CD8-positive, alpha-beta memory T cell (primary cell): ENCODE measurements at regions not wholly inside any gene's neighbourhood (a gene's known extent, or its start where the extent isn't known, plus 50 kb on each side); places are given as distances from the start of the nearest gene placed in this dataset.

Source experiments
- CTCF ChIA-PET: fragments of 350-600 bp; sonication (Branson Sonifier 250); formaldehyde crosslinking; loops from one replicate; lab custom pipeline; 2021; ENCODE audit warnings: antibody characterized with exemption; lab: Charles Lee
- POLR2A ChIA-PET: fragments of 350-600 bp; sonication (Branson Sonifier 250); formaldehyde crosslinking; loops from one replicate; lab custom pipeline; 2021; ENCODE audit warnings: antibody characterized with exemption; lab: Charles Lee
- DNase-seq, 5 donors: peaks; one replicate each; pipeline versions ENCODE4 v3.0.0 to v3.0.0-alpha.2; 2020 to 2022; ENCODE audit warnings: mixed read lengths in 1 of 5
- H3K27ac ChIP-seq: one replicate; pipeline ENCODE4 v1.7.0; 2013; ENCODE audit warnings: low read depth, mild to moderate bottlenecking, low read length, moderate library complexity
- H3K27me3 ChIP-seq: 2 replicates; pipeline ENCODE4 v1.7.0; 2013; ENCODE audit warnings: low read length, mild to moderate bottlenecking; ENCODE audit not compliant: insufficient read depth, poor library complexity, severe bottlenecking
- H3K36me3 ChIP-seq: 2 replicates; pipeline ENCODE4 v1.7.0; 2013; ENCODE audit warnings: mild to moderate bottlenecking, low read length, moderate library complexity; ENCODE audit not compliant: insufficient read depth
- H3K4me1 ChIP-seq: 2 replicates; pipeline ENCODE4 v1.7.0; 2013; ENCODE audit warnings: mild to moderate bottlenecking, low read length, moderate library complexity; ENCODE audit not compliant: insufficient read depth
- H3K4me3 ChIP-seq: 2 replicates; pipeline ENCODE4 v1.7.0; 2013; ENCODE audit warnings: mild to moderate bottlenecking, low read length
- H3K9me3 ChIP-seq: 2 replicates; pipeline ENCODE4 v1.7.0; 2013; ENCODE audit warnings: mild to moderate bottlenecking, low read length
- H3K27ac Mint-ChIP-seq, 8 donors: one replicate each; pipeline ENCODE4 v1.8.0; 2020 to 2021; ENCODE audit warnings: mixed read lengths in 8 of 8, mild to moderate bottlenecking in 6 of 8, inconsistent platforms in 3 of 8, moderate library complexity in 3 of 8
- H3K27me3 Mint-ChIP-seq, 2 donors: one replicate each; pipeline ENCODE4 v1.8.0; 2020 to 2021; ENCODE audit warnings: mixed read lengths in 2 of 2, mild to moderate bottlenecking in 1 of 2, moderate library complexity in 1 of 2
- H3K36me3 Mint-ChIP-seq, 3 donors: one replicate each; pipeline ENCODE4 v1.8.0; 2020 to 2021; ENCODE audit warnings: mixed read lengths in 3 of 3, inconsistent platforms in 1 of 3, mild to moderate bottlenecking in 1 of 3
- H3K4me1 Mint-ChIP-seq, 3 donors: one replicate each; pipeline ENCODE4 v1.8.0; 2020 to 2021; ENCODE audit warnings: mixed read lengths in 3 of 3, inconsistent platforms in 1 of 3, mild to moderate bottlenecking in 1 of 3
- H3K4me3 Mint-ChIP-seq, 7 donors: one replicate each; pipeline ENCODE4 v1.8.0; 2020 to 2021; ENCODE audit warnings: mixed read lengths in 7 of 7, mild to moderate bottlenecking in 6 of 7, moderate library complexity in 4 of 7, inconsistent platforms in 2 of 7
- H3K9me3 Mint-ChIP-seq, 5 donors: one replicate each; pipeline ENCODE4 v1.8.0; 2020 to 2022; ENCODE audit warnings: mixed read lengths in 5 of 5, mild to moderate bottlenecking in 3 of 5, moderate library complexity in 2 of 5, inconsistent platforms in 1 of 5

DNA sequence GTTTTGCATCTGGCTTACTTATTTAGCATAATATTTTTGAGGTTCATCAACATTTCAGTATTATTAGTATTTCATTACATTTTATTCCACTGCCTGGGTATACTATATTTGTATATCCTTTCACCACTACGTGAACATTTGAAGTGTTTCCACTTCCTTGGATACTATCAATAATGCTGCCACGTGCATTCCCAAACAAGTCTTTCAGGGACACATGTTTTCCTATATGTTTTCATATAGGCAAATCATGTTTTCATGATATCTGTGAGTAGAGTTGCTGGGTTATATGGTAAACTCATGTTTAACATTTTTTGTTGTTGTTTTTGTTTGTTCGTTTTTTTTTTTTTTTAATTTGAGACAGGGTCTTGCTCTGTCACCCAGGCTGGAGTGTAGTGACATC lies 380.1 kb downstream of the OMA1 start:
- POLR2A ChIA-PET: no interaction called here
- peaks cover 0 to 16% (median 0%) of the 10 kb centered on the region in 3 donors for H3K36me3 Mint-ChIP-seq
- Histone ChIP-seq H3K27ac (no peak overlapping the region), H3K4me3 (no peak overlapping the region), H3K27me3 (no peaks in the 10 kb centered on the region), H3K36me3 (no peaks in the 10 kb centered on the region), H3K4me1 (no peaks in the 10 kb centered on the region), H3K9me3 (no peaks in the 10 kb centered on the region)
- peaks cover 0 to 5% (median 0%) of the 10 kb centered on the region in 5 donors for H3K9me3 Mint-ChIP-seq
- DNase-seq: no peak
- no peak overlapping the region for H3K4me3 Mint-ChIP-seq
- H3K27ac Mint-ChIP-seq: no peak overlapping the region
- no peaks in the 10 kb centered on the region for H3K4me1 Mint-ChIP-seq
- CTCF ChIA-PET: no interaction called here
- H3K27me3 Mint-ChIP-seq: peaks cover 0 to 5% of the 10 kb centered on the region in 2 donors

DNA sequence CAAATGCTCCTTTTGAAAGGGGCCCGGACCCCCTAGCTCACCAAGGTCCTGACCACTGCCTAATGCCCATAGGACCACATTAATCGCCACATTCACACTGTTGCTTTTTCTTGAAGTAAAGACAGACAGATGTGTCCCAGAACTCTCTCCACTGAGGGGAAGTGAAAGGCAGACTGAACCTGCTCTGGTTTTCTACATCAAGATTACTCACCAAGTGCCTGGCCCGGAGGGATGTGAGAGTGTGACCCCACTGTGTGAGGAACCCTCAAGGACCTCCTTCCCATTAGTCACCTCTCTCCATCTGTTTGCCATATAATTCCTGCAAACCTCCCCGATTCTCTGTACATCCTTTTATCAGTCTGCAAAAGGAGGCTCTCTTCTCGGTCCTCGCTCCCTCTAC lies 381.5 kb downstream of the OMA1 start:
- Histone ChIP-seq H3K27ac (no peak overlapping the region), H3K4me3 (no peak overlapping the region), H3K4me1 (no peaks in the 10 kb centered on the region), H3K9me3 (no peaks in the 10 kb centered on the region), H3K27me3 (no peaks in the 10 kb centered on the region), H3K36me3 (no peaks in the 10 kb centered on the region)
- Mint-ChIP-seq H3K4me3 (no peak overlapping the region), H3K27ac (no peak overlapping the region), H3K27me3 (peaks cover 0 to 3% of the 10 kb centered on the region in 2 donors), H3K4me1 (no peaks in the 10 kb centered on the region), H3K36me3 (peaks cover 0 to 12% (median 0%) of the 10 kb centered on the region in 3 donors), H3K9me3 (peaks cover 0 to 5% (median 0%) of the 10 kb centered on the region in 5 donors)
- CTCF ChIA-PET: no interaction called here
- no peak for DNase-seq
- POLR2A ChIA-PET: no interaction called here

DNA sequence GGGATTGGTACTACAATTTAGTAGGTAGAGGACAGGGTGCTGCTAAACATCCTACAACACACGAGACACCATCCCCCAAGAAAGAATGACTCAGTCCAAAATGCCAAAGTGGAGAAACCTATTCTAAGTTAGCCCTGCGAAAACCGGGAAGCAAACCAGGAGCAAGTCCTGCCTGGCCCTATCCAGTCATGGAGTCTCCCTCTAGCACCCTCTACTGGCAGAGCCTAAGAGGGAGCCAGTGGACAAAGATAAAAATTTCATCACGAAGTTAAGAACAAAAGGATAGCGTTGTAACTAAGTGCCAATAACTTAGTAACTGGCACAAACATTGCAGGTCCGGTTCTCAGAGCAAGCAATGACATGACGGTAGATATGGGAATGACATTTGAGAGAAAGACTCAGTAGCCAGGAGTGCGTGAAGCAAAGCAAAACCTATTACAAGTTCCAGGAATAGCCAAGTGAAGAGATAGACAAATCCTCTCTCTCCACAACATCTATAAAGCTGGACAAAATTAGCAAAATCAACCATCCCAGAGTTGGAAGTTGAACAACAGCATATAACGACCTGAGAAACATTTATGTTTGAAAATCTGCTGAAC lies 383.5 kb downstream of the OMA1 start:
- Histone ChIP-seq H3K9me3 (no peaks in the 10 kb centered on the region), H3K4me3 (no peak overlapping the region), H3K27ac (no peak overlapping the region), H3K27me3 (no peaks in the 10 kb centered on the region), H3K36me3 (no peaks in the 10 kb centered on the region), H3K4me1 (no peaks in the 10 kb centered on the region)
- no peak for DNase-seq
- ChIA-PET POLR2A (no interaction called here), CTCF (no interaction called here)
- peaks cover 0 to 3% of the 10 kb centered on the region in 2 donors for H3K27me3 Mint-ChIP-seq
- H3K4me1 Mint-ChIP-seq: no peaks in the 10 kb centered on the region
- peaks cover 0 to 5% (median 0%) of the 10 kb centered on the region in 3 donors for H3K36me3 Mint-ChIP-seq
- H3K9me3 Mint-ChIP-seq: peaks cover 0 to 5% (median 0%) of the 10 kb centered on the region in 5 donors
- no peak overlapping the region for H3K27ac Mint-ChIP-seq
- no peak overlapping the region for H3K4me3 Mint-ChIP-seq

DNA sequence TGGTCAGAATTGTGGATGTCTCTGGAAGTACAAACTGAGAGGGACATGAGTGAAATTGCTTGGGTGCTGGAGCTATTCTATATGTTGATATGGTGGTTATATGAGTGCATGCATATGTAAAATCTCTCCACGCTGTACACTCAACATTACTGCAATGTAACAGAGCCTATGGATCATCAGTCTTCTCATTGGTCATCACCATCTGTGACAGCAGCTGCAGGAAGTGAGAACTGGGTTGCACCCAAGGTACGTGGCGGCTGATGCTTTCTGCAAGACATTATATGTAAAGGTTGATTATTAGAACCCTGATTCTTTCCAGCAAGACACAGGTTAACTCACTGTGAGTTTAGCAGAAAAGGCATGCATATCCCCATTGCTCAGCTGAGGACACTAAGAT lies 387.1 kb downstream of the OMA1 start:
- H3K27ac Mint-ChIP-seq: no peak overlapping the region
- Histone ChIP-seq H3K36me3 (no peaks in the 10 kb centered on the region), H3K27me3 (no peaks in the 10 kb centered on the region), H3K9me3 (no peaks in the 10 kb centered on the region), H3K27ac (no peak overlapping the region), H3K4me3 (no peak overlapping the region), H3K4me1 (no peaks in the 10 kb centered on the region)
- no peak for DNase-seq
- no peaks in the 10 kb centered on the region for H3K4me1 Mint-ChIP-seq
- H3K36me3 Mint-ChIP-seq: no peaks in the 10 kb centered on the region
- H3K27me3 Mint-ChIP-seq: no peaks in the 10 kb centered on the region
- ChIA-PET POLR2A (no interaction called here), CTCF (no interaction called here)
- H3K4me3 Mint-ChIP-seq: no peak overlapping the region
- H3K9me3 Mint-ChIP-seq: no peaks in the 10 kb centered on the region

DNA sequence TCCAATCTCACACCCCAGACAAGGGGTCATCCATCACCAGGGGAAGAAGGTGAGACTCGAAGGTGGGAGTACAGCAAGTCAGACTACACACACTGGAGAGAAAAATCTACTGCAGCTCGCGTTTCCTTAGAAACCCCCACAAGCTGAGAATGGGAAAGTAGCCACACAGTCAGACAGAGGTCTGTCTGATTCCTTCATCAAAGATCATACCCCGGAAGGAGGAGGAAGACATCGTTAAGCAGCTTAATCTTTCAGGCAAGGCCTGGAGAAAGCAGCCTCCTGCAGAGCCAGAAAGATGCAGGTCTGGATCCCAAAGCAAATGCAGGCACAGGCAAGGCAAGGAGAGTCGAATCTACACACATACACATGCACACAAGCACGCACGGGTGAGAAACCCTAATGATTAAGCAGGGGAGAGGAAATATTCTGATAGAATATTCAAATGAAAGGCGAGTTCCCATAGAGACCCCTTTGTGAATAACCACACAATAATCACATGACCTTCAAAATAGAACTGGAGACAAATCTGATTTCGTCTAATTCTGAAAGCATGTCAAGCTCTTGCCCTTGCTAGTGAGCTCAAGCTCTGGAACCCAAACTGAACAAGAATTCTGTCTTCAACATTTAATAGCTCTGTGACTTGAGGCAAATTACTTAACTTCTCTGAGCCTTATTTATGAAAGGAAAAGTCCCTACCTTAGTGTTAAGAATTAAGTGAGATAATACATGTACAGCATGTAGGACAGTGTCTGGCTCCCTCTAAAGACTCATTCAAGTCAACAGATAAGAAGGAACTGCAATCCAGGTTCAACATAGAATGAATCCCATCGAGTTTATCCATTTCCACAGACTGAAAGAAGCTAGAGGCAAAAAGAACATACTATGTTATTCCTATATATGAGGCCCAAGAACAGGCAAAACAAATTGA lies 387.8 kb downstream of the OMA1 start:
- Mint-ChIP-seq H3K9me3 (no peaks in the 10 kb centered on the region), H3K27ac (no peak overlapping the region), H3K4me1 (no peaks in the 10 kb centered on the region), H3K27me3 (peaks cover 0 to 3% of the 10 kb centered on the region in 2 donors), H3K4me3 (no peak overlapping the region), H3K36me3 (no peaks in the 10 kb centered on the region)
- Histone ChIP-seq H3K36me3 (no peaks in the 10 kb centered on the region), H3K4me3 (no peak overlapping the region), H3K9me3 (no peaks in the 10 kb centered on the region), H3K27me3 (no peaks in the 10 kb centered on the region), H3K27ac (no peak overlapping the region), H3K4me1 (no peaks in the 10 kb centered on the region)
- CTCF ChIA-PET: no interaction called here
- no peak for DNase-seq
- POLR2A ChIA-PET: no interaction called here

DNA sequence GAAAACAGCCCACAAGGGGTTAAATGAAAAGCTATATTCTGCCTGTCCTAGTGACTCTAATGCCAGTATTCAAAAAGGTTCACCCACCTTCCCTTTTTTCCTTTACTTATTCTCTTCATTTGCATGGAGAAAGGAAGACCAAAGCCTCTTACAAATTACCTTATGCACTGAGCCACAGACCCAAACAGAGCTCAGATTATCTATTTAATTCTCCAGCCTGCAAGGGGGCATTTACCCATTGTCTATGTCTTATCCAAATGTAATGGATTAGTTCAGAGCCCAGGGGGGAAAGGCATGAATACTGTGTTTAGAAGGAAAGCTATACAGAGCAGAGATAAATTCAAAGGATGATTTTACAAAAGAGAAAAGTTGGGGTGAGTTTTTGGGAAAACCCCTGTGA lies 388.5 kb downstream of the OMA1 start:
- ChIA-PET CTCF (no interaction called here), POLR2A (no interaction called here)
- H3K9me3 Mint-ChIP-seq: no peaks in the 10 kb centered on the region
- no peaks in the 10 kb centered on the region for H3K36me3 Mint-ChIP-seq
- Histone ChIP-seq H3K9me3 (no peaks in the 10 kb centered on the region), H3K4me1 (no peaks in the 10 kb centered on the region), H3K36me3 (no peaks in the 10 kb centered on the region), H3K4me3 (no peak overlapping the region), H3K27ac (no peak overlapping the region), H3K27me3 (no peaks in the 10 kb centered on the region)
- DNase-seq: no peak
- peaks cover 0 to 4% of the 10 kb centered on the region in 2 donors for H3K27me3 Mint-ChIP-seq
- H3K4me3 Mint-ChIP-seq: no peak overlapping the region
- H3K4me1 Mint-ChIP-seq: no peaks in the 10 kb centered on the region
- H3K27ac Mint-ChIP-seq: no peak overlapping the region

DNA sequence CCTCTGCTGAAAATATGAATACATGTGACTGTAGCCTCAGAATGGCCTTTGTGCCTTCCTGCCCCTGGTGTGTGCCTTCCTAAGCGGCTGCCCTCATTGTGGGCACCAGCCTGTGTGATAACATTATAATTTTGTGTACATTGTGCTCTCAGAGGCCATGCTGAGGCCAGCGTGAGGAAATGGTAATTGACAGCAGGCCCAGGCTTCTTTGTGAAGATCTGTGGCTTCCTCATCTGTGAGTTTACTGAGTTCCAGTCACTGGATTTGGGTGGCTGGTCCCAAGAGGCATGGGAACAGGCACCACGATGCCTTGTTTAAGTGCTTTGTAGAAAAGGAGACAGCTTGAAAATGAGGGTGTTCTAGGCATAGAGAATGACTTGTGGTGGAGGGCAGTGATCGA lies 389.3 kb downstream of the OMA1 start:
- no peaks in the 10 kb centered on the region for H3K9me3 Mint-ChIP-seq
- peaks cover 0 to 4% of the 10 kb centered on the region in 2 donors for H3K27me3 Mint-ChIP-seq
- Histone ChIP-seq H3K4me1 (no peaks in the 10 kb centered on the region), H3K36me3 (no peaks in the 10 kb centered on the region), H3K4me3 (no peak overlapping the region), H3K27me3 (no peaks in the 10 kb centered on the region), H3K27ac (no peak overlapping the region), H3K9me3 (no peaks in the 10 kb centered on the region)
- no peak for DNase-seq
- H3K4me1 Mint-ChIP-seq: no peaks in the 10 kb centered on the region
- H3K4me3 Mint-ChIP-seq: no peak overlapping the region
- POLR2A ChIA-PET: no interaction called here
- H3K36me3 Mint-ChIP-seq: no peaks in the 10 kb centered on the region
- H3K27ac Mint-ChIP-seq: no peak overlapping the region
- CTCF ChIA-PET: no interaction called here

DNA sequence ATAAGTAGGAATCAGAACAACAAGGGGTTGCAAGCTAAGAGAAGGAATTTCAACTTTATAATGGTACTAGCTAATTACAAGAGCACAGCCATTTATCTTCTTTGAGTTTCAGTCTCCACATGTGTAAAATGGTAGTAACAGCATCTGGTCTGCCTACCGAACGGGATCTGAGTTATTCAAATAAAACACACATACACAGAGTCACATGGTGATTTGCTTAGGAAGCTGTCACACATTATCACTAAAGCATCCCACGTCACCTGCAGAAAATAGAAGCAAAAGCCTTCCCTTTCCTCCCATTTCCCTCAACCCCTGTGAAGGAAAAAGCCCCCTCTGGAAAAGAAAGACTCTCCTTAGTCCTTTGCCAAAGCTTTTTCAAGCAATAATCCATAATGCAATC lies 389.7 kb downstream of the OMA1 start:
- no peaks in the 10 kb centered on the region for H3K9me3 Mint-ChIP-seq
- peaks cover 0 to 4% of the 10 kb centered on the region in 2 donors for H3K27me3 Mint-ChIP-seq
- H3K4me3 ChIP-seq: no peak overlapping the region
- POLR2A ChIA-PET: no interaction called here
- no peaks in the 10 kb centered on the region for H3K4me1 ChIP-seq
- H3K36me3 Mint-ChIP-seq: no peaks in the 10 kb centered on the region
- H3K4me3 Mint-ChIP-seq: no peak overlapping the region
- H3K9me3 ChIP-seq: no peaks in the 10 kb centered on the region
- H3K4me1 Mint-ChIP-seq: no peaks in the 10 kb centered on the region
- CTCF ChIA-PET: no interaction called here
- H3K27me3 ChIP-seq: no peaks in the 10 kb centered on the region
- H3K36me3 ChIP-seq: no peaks in the 10 kb centered on the region
- no peak for DNase-seq
- H3K27ac Mint-ChIP-seq: no peak overlapping the region
- H3K27ac ChIP-seq: no peak overlapping the region
